ENCODE measurements at regions not wholly inside any gene's neighbourhood (a gene's known extent, or its start where the extent isn't known, plus 50 kb on each side); places are given as distances from the start of the nearest gene placed in this dataset.
"Not testable (repeated sequence)": the region's sequence is repeated elsewhere in the genome, so short reads cannot be mapped to it uniquely, and the experiment has no call there.

GRCh38 chr6:19569563-19569962 lies 267.6 kb upstream of the ID4 start:
- DNase-seq: peak; percentile 13 to 41

- DNase-seq: no peak
Measured at GRCh38 chr6:19571176-19571575, 266.0 kb upstream of the ID4 start.

- no peak for DNase-seq
Measured at GRCh38 chr6:19578481-19578880, 258.7 kb upstream of the ID4 start.

DNA sequence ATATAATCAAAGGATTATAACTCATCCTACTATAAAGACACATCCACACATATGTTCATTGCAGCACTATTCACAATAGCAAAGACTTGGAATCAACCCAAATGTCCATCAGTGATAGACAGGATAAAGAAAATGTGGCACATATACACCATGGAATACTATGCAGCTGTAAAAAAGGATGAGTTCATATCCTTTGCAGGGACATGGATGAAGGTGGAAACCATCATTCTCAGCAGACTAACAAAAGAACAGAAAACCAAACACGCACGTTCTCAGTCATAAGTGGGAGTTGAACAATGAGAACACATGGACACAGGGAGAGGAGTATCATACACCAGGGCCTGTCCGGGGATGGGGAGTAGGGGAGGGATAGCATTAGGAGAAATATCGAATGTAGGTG lies 253.0 kb upstream of the ID4 start:
- DNase-seq: not testable (repeated sequence)

GRCh38 chr6:19587238-19587942 lies 249.8 kb upstream of the ID4 start:
- no peak for DNase-seq

DNA sequence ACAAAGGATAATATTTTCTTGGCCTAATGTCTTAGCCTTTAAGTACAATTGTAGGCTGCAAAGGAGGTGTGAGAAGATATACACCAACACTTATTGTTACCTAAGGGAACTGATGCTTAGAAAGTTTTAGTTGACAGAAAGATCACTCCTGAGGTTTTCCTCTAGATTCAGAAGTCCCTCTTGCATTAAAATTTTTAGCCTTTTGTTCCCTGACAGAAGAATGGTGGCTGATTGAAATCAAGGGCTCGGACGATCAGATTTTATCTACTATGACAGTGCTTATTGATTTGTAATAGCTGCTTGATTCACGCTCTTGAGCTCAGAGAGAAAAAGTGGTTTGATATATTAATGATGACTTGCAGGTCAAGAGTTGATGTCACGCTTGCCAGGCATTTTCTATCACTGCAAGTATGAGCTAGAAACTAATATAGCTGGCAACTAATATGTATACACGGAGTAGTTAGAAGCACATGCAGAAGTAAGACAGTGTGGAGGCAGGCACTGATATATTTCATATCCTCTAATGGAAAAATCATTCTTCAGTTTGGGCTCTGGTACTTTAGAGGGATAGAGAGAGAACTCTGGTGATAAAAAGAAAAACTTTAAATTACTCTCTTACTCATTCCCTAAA lies 246.6 kb upstream of the ID4 start:
- no peak for DNase-seq

- DNase-seq: no peak
Measured at GRCh38 chr6:19597809-19598320, 239.3 kb upstream of the ID4 start.

GRCh38 chr6:19599796-19600464 lies 237.2 kb upstream of the ID4 start:
- no peak for DNase-seq

- no peak for DNase-seq
Measured at GRCh38 chr6:19602434-19603013, 234.6 kb upstream of the ID4 start.

DNA sequence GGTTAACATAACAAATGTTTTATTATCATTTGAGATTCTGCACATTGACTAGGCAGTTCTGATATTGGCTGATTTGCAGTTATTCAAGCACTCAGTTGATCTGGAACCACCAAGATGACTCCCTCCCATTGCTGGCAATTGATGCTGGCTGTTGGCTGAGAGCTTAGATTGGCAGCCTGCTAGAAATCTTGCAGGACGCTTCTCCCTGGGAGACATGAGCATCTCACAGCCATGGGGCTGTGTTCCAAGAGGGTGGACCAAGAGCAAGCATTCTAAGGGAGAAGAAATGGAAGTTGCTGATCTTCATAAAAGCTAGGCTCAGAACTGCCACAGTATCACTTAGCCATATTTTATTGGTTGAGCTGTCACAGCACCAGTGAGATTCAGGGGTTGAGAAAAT lies 233.4 kb upstream of the ID4 start:
- DNase-seq: no peak

- DNase-seq: no peak
Measured at GRCh38 chr6:19605624-19606023, 231.5 kb upstream of the ID4 start.

GRCh38 chr6:19608546-19608945 lies 228.6 kb upstream of the ID4 start:
- DNase-seq: no peak

DNA sequence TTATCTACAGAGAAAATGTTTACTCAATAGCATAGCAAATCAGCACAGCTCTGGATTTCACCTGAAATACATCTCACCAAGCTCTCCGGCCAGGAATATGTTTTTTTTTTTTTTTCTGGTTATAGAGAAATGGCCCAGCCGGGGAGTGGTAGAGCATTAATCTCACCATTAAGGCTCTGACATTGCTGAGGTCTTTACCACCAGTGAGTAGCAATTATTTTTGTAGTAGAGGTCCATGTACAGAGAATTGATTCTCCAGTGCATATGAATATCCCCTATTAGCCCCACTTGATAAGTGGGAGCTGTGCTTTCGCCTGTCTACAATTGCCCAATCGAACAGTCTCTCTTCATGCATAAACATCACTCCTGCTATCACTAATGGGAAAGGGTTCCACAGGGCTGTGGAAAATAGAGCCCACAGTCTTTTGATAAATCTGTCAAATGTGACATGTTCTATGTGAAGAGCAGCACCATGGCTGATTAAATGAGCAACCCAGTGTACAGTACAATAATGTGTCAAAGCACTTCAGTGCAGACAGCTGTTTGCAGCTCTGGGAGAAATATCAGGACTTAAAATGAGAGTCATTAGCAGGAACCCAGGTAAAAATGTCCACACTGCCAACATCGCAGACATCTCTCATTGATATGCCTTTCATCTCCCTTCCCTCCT lies 227.1 kb upstream of the ID4 start:
- no peak for DNase-seq

- not testable (repeated sequence) for DNase-seq
Measured at GRCh38 chr6:19612672-19613466, 224.3 kb upstream of the ID4 start.

GRCh38 chr6:19613678-19614077 lies 223.5 kb upstream of the ID4 start:
- DNase-seq: peak in 1 of 2 experiments; percentile 29

DNA sequence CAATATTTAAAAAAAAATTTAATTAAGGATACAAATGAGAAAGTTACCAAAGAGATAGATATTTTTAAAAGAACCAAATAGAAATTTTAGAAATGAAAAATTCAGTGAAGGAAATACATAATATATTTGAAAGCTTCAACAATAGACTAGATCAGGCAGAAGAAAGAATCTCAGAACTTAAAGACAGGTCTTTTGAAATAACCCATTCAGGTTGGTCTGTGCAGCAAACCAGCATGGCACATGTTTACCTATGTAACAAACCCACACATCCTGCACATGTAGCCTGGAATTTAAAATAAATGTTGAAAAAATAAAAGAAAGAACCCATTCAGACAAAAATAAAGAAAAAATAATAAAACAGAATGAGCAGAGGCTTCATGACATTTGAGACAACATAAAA lies 221.1 kb upstream of the ID4 start:
- DNase-seq: no peak

DNA sequence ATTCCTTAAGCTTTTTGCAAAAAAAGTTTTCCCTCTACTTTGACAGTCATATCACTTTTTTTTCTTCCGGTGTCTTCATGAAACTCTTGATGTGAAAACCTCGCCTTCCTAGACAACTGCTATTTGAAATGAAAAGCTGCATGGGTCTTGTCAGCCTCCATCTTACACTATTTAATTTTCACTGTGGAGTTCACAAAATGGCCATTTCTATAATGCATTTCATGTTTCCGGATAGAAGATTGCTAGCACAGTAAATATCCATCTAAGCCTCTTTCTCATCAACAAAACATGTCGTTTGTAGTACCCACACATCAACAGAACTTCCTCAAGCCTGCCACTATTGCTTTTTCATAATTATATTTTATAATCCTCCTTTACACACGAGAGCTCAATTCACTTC lies 204.9 kb upstream of the ID4 start:
- DNase-seq: no peak

DNA sequence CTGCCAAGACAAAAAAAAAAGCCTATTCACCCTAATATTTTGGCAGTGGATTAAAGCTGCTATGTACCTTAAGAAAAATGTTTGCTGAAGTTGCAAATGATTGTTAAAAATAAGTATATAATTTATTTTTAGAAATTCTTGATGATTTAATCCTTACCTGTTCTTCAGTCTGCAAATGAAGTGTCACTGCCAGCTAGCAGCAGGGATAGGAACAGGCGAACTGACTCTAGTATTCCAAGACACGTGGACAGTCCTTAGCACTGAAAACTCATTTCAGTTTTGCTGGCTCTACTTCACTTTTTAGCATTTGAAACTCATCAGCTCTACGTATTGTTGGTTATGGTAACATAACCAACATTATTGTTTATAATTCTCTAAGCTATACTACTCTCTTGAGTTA lies 204.4 kb upstream of the ID4 start:
- no peak for DNase-seq

- no peak for DNase-seq
Measured at GRCh38 chr6:19635728-19636127, 201.4 kb upstream of the ID4 start.

DNA sequence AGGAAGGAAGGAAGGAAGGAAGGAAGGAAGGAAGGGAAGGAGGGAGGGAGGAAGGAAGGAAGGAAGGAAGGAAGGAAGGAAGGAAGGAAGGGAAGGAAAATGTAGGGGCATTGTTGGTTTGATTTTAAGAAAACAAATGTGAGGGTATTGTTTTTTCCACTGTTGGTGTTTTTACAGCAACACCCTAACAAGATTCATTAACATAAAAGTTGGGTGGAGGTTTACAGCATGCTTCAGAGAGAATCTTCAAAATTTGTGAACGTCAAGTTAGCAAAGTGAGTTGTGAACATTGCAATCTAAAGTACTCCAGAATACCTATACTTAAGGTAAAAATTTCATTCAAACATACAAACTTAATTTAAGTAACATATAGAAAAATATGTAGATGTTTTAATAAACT lies 200.2 kb upstream of the ID4 start:
- DNase-seq: no peak

GRCh38 chr6:19638931-19639330 lies 198.2 kb upstream of the ID4 start:
- DNase-seq: no peak

DNA sequence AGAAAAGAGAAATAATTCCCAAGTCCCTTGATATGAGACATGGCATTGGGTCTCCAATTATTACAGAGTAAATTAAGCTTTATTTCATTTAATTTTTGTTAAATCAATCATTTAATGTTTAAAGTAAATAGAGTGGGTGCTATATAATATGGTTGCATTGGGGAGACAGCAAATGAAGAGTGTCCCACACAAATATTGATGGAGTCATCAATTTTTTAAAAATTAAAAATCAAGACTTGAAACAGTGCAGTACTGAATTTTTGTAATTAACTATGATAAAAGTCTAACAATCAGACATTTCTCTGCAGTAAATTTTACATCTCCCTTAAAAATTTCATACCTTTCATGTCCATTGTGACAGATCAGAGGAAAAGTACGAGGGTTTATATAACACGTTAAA lies 193.9 kb upstream of the ID4 start:
- no peak for DNase-seq

Data from NCI-H526 (cell line).